ENCODE measurements at regions not wholly inside any gene's neighbourhood (a gene's known extent, or its start where the extent isn't known, plus 50 kb on each side); places are given as distances from the start of the nearest gene placed in this dataset.

DNA sequence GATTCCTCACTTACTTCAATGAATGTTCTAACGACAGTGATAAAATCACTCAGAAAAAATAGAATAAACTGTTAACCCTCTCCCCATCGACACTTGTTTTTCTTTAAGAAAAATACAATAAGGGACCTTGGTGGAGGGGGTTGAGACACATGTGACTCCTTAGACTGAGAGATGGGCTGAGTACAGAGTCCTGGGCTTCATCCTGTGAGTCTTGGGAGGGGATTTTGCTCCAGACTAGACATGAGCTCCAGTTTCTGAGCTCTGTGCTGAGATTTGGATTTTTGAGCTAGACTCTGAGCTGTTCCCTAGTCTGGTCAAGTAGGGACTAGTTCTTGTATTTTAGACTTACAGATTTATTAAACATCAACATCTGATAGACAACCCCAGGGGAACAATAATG is 241.5 kb upstream of the MVB12B start:
- Mint-ChIP-seq H3K27me3 (peaks cover 9% of the 10 kb centered on the region), H3K4me1 (peaks cover 17% of the 10 kb centered on the region), H3K27ac (no peak overlapping the region), H3K36me3 (peaks cover 4% of the 10 kb centered on the region), H3K4me3 (no peak overlapping the region), H3K9me3 (peaks cover 10% of the 10 kb centered on the region)
- POLR2A ChIA-PET = no interaction called here
- ATAC-seq (ENCODE audit: low read depth) = no peak
- DNase-seq = no peak

DNA sequence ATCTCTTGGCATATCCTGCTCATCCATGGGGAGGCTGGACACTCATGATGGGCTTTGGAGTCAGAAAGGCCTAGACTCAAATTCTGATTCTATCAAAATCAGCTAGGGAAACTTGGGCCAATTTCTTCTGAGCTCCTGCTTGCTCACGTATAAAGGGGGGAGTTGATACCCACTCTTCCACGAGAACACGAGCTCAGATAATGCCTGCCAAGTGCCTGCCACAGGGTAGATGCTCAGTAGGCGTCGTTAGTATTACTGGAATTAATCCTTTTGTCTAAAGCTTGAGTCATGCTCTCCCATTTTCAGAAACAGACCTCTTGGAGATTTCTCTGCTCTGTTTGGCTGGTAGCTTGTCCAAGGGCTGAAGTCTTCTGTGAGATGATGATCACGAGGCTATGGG is 238.3 kb upstream of the MVB12B start:
- POLR2A ChIA-PET = no interaction called here
- no peak for ATAC-seq (ENCODE audit: low read depth)
- peaks cover 2% of the 10 kb centered on the region for H3K36me3 Mint-ChIP-seq
- H3K4me1 Mint-ChIP-seq = peaks cover 11% of the 10 kb centered on the region
- H3K27me3 Mint-ChIP-seq = peaks cover 2% of the 10 kb centered on the region
- no peak for DNase-seq
- H3K9me3 Mint-ChIP-seq = peaks cover 8% of the 10 kb centered on the region
- H3K4me3 Mint-ChIP-seq = no peak overlapping the region
- H3K27ac Mint-ChIP-seq = no peak overlapping the region

DNA sequence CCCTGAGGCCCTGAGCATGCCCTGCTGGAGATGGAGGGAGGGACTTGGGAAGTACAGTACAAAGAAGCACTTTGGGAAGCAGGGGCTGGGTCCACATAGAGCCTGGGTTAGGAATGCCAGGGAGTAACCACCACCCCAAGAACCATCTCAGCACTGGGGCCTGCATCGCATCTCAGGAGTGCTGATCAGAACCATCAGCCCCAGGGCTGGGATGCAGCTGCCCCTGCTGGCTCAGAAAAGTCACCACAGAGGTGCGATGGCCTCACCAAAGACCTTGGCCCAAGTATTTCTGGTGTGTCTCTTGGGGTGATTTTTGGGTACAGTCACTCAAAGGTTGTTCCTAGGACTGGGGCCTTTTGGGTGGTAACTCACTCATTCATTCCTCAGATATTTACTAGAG is 236.8 kb upstream of the MVB12B start:
- Mint-ChIP-seq H3K9me3 (no peaks in the 10 kb centered on the region), H3K27ac (no peak overlapping the region), H3K27me3 (no peaks in the 10 kb centered on the region), H3K36me3 (no peaks in the 10 kb centered on the region), H3K4me3 (no peak overlapping the region), H3K4me1 (no peaks in the 10 kb centered on the region)
- POLR2A ChIA-PET = no interaction called here
- DNase-seq (no peak), ATAC-seq (ENCODE audit: low read depth) (no peak)

DNA sequence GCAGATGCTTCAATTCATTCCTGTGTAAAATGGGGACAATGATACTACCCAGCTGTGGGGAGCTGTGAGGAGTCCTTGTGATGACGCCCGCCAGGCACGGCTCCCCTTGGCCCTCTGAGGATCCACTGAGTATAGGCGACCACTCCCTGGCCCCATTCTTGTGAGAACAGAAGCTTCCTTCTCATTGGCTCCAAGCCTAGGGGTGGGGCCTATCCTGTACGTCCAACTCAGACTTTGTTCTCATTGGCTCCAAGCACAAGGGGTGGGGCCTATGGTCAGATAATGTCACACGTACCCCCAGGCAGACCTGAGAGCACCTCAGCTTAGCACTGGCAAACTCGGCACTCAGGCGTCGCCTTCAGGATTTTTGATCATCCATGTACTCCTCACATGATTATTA is 232.9 kb upstream of the MVB12B start:
- no peak for ATAC-seq (ENCODE audit: low read depth)
- H3K9me3 Mint-ChIP-seq = no peaks in the 10 kb centered on the region

DNA sequence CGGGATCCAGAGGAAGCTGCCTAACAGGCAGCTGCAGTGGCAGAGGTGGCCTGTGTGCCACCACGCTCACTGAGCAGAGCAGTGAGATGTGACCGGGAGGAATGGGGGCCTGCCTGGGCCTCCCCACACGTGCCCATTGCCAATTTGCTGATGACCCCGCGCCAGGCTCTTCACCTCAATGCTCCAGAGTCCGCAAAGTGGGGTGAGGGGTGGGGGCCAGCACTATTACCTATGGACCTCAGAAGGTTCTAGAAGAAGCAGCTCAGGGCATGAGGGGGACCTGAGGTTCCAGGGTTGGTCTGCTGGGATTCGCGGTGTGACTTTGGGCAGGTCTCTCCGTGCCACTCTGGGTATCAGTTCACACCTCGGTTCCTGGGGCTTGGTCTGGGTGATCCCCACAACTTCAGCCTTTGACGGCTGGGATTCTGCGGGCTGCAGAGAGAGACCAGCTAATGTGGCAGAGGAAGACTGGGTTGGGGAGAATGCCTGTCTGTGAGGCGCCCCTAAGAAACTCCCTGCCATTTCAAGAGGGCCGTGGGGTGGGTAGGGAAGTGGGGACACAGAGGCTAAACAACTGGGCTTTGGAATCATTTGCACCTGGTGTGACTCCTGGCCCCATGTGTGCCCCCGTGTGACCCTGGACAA is 231.0 kb upstream of the MVB12B start:
- Mint-ChIP-seq H3K36me3 (no peaks in the 10 kb centered on the region), H3K9me3 (no peaks in the 10 kb centered on the region)

More for the DNA sequence above, 232.9 kb upstream of the MVB12B start:
- no peak overlapping the region for H3K27ac Mint-ChIP-seq
- H3K27me3 Mint-ChIP-seq = peaks cover 3% of the 10 kb centered on the region
- POLR2A ChIA-PET = no interaction called here
- no peak for DNase-seq
- H3K4me3 Mint-ChIP-seq = no peak overlapping the region
- H3K4me1 Mint-ChIP-seq = no peaks in the 10 kb centered on the region
- no peaks in the 10 kb centered on the region for H3K36me3 Mint-ChIP-seq

DNA sequence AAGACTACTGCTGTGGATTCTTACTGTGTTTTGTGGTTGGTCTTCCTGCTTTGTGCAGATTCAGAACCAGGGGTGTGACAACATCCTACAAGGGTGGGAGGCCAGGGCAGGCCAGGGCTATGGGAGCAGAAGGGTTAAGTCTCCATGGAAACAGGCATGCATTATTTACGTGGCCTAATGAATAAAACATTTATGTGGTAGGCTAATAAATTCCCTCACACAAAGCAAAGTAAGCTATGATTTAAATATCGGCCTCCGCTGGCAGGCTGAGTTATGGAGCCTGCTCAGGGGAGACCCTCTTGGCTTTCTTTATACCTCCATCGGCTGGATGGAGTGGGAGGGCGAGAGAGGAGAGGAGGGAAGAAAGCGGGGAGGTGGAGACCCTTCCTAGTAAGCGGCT is 230.3 kb upstream of the MVB12B start:
- no peak overlapping the region for H3K4me3 Mint-ChIP-seq
- POLR2A ChIA-PET = no interaction called here
- DNase-seq (no peak), ATAC-seq (ENCODE audit: low read depth) (no peak)
- no peaks in the 10 kb centered on the region for H3K36me3 Mint-ChIP-seq
- peaks cover 10% of the 10 kb centered on the region for H3K27me3 Mint-ChIP-seq
- no peaks in the 10 kb centered on the region for H3K4me1 Mint-ChIP-seq
- H3K9me3 Mint-ChIP-seq = no peaks in the 10 kb centered on the region
- no peak overlapping the region for H3K27ac Mint-ChIP-seq

More for the DNA sequence above, 231.0 kb upstream of the MVB12B start:
- H3K27ac Mint-ChIP-seq = no peak overlapping the region
- H3K4me3 Mint-ChIP-seq = no peak overlapping the region
- DNase-seq = no peak
- POLR2A ChIA-PET = no interaction called here
- no peak for ATAC-seq (ENCODE audit: low read depth)
- H3K27me3 Mint-ChIP-seq = peaks cover 9% of the 10 kb centered on the region
- H3K4me1 Mint-ChIP-seq = no peaks in the 10 kb centered on the region

DNA sequence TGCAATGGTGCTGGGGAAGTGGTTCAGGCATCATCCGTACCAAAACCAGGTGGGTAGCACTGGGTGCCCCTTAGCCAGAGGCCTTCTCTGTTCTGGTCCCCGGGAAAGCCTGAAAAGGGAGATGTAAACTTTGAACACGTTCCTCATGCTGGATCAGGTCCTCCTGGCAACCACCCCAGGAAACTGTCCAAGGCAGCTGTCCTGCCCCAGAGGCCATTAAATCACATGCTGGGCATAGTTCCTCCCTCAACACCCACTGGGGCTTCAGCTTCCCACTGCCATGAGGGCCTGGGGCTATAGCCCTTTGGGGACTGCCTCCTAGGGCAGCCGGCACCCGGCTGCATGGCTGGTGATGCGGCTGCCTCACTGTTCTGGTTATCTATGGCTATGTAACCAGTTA is 228.9 kb upstream of the MVB12B start:
- peaks cover 13% of the 10 kb centered on the region for H3K27me3 Mint-ChIP-seq

DNA sequence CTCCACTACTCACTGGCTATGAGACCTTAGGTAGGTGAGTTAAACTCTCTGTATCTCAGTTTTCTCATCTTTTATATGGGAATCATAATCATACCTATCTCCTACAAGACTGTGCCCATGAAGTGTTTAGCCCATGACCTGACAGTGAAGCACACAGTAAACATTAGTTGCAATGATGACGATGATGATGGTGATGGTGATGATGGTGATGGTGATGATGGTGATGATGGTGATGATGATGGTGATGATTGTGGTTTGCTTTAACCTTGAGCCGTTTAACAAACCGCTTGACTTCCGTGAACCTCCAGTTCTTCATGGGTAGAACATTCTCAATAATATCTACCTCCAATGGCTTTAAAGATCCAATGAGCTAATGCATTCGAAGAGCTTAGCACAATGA is 220.2 kb upstream of the MVB12B start:
- no peak overlapping the region for H3K27ac Mint-ChIP-seq
- H3K27me3 Mint-ChIP-seq = peaks cover 17% of the 10 kb centered on the region
- no peaks in the 10 kb centered on the region for H3K4me1 Mint-ChIP-seq
- H3K36me3 Mint-ChIP-seq = peaks cover 2% of the 10 kb centered on the region
- no peaks in the 10 kb centered on the region for H3K9me3 Mint-ChIP-seq
- ATAC-seq (ENCODE audit: low read depth) = no peak
- DNase-seq = no peak
- POLR2A ChIA-PET = no interaction called here
- no peak overlapping the region for H3K4me3 Mint-ChIP-seq

More for the DNA sequence above, 228.9 kb upstream of the MVB12B start:
- H3K27ac Mint-ChIP-seq = no peak overlapping the region
- H3K4me1 Mint-ChIP-seq = no peaks in the 10 kb centered on the region
- POLR2A ChIA-PET = no interaction called here
- no peak overlapping the region for H3K4me3 Mint-ChIP-seq
- no peak for DNase-seq
- no peaks in the 10 kb centered on the region for H3K9me3 Mint-ChIP-seq
- ATAC-seq (ENCODE audit: low read depth) = no peak
- H3K36me3 Mint-ChIP-seq = no peaks in the 10 kb centered on the region

DNA sequence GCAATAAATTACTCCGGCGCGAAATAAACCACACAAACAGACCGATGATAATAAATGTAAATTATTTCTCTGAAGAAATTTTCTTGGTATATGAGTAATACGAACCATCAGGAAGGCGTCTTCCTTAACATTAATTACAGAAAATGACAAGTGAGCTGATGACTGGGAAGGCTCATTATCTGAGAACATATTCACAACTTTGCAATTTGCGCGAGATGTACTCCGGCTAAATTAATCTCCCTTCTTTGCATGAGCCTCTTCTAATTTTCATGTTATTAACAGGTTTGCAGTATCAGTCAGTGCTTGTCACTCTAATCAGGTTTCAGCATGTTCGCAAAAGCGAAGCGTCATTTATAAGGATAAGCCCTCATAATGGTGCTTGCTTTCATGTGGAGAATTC is 218.9 kb upstream of the MVB12B start:
- POLR2A ChIA-PET = no interaction called here
- Mint-ChIP-seq H3K9me3 (no peaks in the 10 kb centered on the region), H3K27ac (no peak overlapping the region), H3K27me3 (peaks cover 14% of the 10 kb centered on the region), H3K36me3 (peaks cover 2% of the 10 kb centered on the region), H3K4me3 (no peak overlapping the region), H3K4me1 (no peaks in the 10 kb centered on the region)
- no peak for DNase-seq
- no peak for ATAC-seq (ENCODE audit: low read depth)

DNA sequence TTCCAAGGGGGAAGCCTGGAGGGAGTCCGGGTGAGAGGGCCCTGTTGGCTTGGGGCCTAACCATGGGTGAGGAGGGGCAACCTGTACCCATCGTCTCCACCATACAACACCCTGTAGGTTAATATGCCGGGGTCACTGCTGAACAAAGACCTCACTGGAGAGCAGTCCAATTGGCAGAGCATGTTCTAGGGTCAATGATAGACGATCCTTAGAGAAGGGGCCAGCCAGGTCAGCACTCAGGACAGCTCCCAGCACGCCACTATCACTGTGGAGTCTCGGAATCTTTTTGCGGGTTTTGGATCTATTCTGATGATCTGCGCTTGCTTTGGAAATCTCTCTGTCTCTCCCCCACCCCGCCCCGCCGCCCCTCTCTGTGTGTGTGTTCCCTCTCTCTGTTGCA is 218.4 kb upstream of the MVB12B start:
- H3K36me3 Mint-ChIP-seq = peaks cover 2% of the 10 kb centered on the region
- H3K4me3 Mint-ChIP-seq = no peak overlapping the region
- ATAC-seq (ENCODE audit: low read depth) = no peak
- H3K4me1 Mint-ChIP-seq = no peaks in the 10 kb centered on the region
- POLR2A ChIA-PET = no interaction called here
- H3K27ac Mint-ChIP-seq = no peak overlapping the region
- H3K9me3 Mint-ChIP-seq = no peaks in the 10 kb centered on the region
- H3K27me3 Mint-ChIP-seq = peaks cover 9% of the 10 kb centered on the region
- DNase-seq = no peak

DNA sequence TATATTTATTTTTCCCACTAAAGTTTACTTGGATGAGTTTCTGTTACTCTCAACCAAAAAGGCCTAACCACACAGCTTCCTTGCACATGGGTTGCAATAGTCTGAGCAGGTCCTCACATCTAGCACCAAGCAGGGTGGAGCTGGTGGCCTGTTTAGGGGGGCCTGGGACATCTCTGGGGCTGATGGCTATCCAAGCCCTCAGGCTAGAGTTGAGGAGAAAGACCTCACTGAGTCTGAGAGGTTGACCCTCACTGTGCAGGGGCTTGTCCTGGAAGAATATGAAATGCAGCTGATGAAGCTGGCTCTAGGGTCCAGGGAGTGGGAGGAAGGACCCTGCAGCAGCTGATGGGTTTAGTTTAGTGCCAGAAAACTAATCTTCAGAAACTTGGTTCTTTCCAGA is 217.1 kb upstream of the MVB12B start:
- H3K4me3 Mint-ChIP-seq = no peak overlapping the region
- peaks cover 2% of the 10 kb centered on the region for H3K36me3 Mint-ChIP-seq
- POLR2A ChIA-PET = no interaction called here
- H3K4me1 Mint-ChIP-seq = no peaks in the 10 kb centered on the region
- no peak for ATAC-seq (ENCODE audit: low read depth)
- H3K9me3 Mint-ChIP-seq = no peaks in the 10 kb centered on the region
- H3K27ac Mint-ChIP-seq = no peak overlapping the region
- DNase-seq = no peak
- peaks cover 7% of the 10 kb centered on the region for H3K27me3 Mint-ChIP-seq

DNA sequence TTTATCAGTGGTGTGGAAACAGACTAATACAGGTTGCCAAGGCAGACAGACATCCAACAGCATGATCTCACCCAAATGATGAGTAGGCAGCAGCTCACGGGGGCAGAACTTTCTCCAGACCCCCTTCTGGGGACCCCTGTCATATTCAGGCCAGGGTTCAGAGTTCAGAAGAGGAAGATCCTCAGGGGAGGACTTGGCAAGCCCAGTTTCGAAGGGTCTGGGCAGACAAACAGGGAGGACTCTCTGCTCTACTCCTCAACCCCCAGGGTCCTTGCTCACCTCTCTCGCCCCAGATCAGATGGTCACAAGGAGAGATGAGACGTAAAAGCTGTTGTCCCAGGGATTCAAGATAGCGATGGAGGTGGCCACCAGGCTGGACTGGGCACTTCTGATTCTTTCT is 215.1 kb upstream of the MVB12B start:
- POLR2A ChIA-PET = no interaction called here
- DNase-seq (no peak), ATAC-seq (ENCODE audit: low read depth) (no peak)
- peaks cover 5% of the 10 kb centered on the region for H3K27me3 Mint-ChIP-seq
- no peaks in the 10 kb centered on the region for H3K9me3 Mint-ChIP-seq
- no peaks in the 10 kb centered on the region for H3K36me3 Mint-ChIP-seq
- H3K27ac Mint-ChIP-seq = no peak overlapping the region
- no peaks in the 10 kb centered on the region for H3K4me1 Mint-ChIP-seq
- H3K4me3 Mint-ChIP-seq = no peak overlapping the region

DNA sequence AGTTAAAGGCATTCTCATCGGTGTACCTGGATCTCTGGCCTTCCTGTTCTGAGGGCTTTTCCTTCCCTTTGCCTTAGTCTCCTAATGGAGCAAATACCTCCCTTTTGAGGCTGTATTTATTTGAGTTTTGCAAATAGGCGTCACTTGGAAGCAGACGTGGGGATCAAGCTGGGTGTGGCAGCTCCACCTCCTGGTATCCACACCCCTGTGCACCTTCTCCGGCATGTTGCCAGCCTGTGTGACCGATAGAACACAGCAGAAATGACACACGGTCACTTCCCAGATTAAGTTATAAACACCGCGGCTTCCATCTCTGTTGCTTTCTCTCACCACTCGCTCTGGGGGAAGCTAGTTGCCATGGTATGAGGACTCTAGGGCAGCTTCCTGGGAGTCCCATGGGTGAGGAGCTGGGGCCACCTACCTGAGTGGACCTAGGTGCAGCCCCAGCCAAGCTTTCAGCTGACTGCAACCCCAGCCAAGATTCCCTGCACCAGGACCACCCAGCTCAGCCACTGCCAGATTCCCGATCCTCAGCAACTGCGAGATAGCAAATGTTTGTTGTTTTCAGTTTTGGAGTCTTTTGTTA is 214.4 kb upstream of the MVB12B start:
- no peak overlapping the region for H3K27ac Mint-ChIP-seq
- no peak for DNase-seq
- POLR2A ChIA-PET = no interaction called here
- H3K9me3 Mint-ChIP-seq = no peaks in the 10 kb centered on the region
- ATAC-seq (ENCODE audit: low read depth) = no peak
- H3K27me3 Mint-ChIP-seq = peaks cover 5% of the 10 kb centered on the region
- H3K4me1 Mint-ChIP-seq = no peaks in the 10 kb centered on the region
- H3K4me3 Mint-ChIP-seq = no peak overlapping the region
- H3K36me3 Mint-ChIP-seq = no peaks in the 10 kb centered on the region

DNA sequence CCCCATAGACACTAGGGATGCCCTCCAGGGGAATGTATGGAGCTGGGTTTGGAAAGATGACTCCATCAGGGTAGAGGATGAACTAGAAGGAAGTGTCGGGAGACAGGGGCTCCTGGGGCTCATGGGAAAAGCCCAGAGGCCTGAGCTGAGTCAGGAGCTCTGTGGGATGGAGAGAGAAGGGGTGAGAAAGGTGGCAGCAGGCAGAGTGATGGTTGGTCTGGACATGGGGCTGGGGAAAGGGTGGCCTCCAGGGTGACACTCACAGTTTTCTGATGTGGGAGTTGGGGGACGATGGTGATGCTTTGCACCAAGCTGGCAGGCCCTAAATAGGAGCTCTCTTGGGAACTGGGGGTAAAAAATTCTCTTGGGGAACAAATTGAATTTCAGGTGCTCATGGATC is 213.5 kb upstream of the MVB12B start:
- Mint-ChIP-seq H3K4me1 (no peaks in the 10 kb centered on the region), H3K9me3 (no peaks in the 10 kb centered on the region), H3K36me3 (no peaks in the 10 kb centered on the region), H3K27ac (no peak overlapping the region), H3K27me3 (peaks cover 5% of the 10 kb centered on the region), H3K4me3 (no peak overlapping the region)
- POLR2A ChIA-PET = no interaction called here
- ATAC-seq (ENCODE audit: low read depth) (no peak), DNase-seq (no peak)

All from activated naive CD8-positive, alpha-beta T cell treated with anti-CD3 and anti-CD28 coated beads, Interleukin-2, amount 10 ng/mL, durations not matched to agents 7 days and 5 days (primary cell).